ENCODE measurements at regions not wholly inside any gene's neighbourhood (a gene's known extent, or its start where the extent isn't known, plus 50 kb on each side); places are given as distances from the start of the nearest gene placed in this dataset.

DNA sequence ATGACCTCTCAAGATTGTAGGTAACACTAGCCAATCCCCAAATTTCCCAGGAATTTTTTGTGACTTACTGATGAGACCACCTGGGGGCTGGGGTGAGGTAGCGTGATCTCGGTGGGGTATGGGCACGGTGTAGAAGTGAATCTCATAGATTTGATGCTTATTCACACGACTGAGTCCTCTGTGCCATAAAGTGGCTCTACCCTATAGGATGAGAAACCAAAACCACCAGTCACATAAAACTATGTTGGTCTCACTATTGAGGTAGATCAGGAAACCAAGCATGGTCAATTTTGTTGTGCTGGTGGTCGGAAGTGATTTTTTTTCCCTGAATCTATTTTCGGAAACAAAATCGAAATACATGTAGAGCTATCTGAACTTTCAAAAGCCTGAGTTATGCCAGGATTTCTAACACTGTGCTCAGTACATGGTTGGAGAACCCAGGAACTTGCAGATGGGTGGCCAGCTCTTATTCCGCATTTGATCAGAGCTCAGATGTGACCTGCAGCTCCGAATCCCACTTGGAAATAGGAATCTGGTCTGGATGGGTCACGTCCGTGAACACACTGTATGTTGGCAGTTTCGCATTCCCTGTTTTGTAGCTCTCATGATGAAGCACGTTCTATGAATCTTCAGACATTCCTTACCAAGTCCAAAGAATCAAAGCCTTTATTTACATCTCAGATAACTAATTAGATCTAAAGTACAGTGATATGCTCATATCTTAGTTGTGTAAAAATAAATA, 261.5 kb downstream of the KLF6 start:
- no peak overlapping the region for H3K4me3 ChIP-seq (ENCODE audit: control insufficient read depth, low read depth, low read length)

DNA sequence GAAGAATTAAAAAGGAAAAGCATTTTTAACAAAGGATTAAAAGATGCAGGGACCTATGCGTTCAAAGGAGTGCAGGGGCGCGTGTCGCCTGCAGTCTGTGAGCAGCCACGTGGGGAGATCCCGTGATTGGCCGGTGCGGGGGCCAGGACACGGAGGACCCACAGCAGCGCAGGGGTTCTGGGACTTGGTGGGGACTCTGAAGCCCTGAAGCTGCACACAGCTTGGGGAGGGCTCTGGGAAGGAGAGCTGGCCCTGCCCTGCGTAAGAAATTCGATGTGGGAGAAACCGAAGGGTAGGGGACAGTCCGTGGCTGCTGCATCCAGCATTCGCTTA, 268.1 kb downstream of the KLF6 start:
- no peak overlapping the region for H3K4me3 ChIP-seq (ENCODE audit: control insufficient read depth, low read depth, low read length)
- DNase-seq (ENCODE audit: low read depth), result no peak
- TF ChIP-seq, protein P1, sequence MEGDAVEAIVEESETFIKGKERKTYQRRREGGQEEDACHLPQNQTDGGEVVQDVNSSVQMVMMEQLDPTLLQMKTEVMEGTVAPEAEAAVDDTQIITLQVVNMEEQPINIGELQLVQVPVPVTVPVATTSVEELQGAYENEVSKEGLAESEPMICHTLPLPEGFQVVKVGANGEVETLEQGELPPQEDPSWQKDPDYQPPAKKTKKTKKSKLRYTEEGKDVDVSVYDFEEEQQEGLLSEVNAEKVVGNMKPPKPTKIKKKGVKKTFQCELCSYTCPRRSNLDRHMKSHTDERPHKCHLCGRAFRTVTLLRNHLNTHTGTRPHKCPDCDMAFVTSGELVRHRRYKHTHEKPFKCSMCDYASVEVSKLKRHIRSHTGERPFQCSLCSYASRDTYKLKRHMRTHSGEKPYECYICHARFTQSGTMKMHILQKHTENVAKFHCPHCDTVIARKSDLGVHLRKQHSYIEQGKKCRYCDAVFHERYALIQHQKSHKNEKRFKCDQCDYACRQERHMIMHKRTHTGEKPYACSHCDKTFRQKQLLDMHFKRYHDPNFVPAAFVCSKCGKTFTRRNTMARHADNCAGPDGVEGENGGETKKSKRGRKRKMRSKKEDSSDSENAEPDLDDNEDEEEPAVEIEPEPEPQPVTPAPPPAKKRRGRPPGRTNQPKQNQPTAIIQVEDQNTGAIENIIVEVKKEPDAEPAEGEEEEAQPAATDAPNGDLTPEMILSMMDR (IDR thresholded peaks at IDR 0.05; ENCODE audit: control insufficient read depth, insufficient read depth, low read depth, low read length, missing control alignments), result no peak

More for the DNA sequence above, 261.5 kb downstream of the KLF6 start:
- DNase-seq (ENCODE audit: low read depth), result no peak
- TF ChIP-seq, protein P1 (IDR thresholded peaks at IDR 0.05; ENCODE audit: control insufficient read depth, insufficient read depth, low read depth, low read length, missing control alignments), result no peak

DNA sequence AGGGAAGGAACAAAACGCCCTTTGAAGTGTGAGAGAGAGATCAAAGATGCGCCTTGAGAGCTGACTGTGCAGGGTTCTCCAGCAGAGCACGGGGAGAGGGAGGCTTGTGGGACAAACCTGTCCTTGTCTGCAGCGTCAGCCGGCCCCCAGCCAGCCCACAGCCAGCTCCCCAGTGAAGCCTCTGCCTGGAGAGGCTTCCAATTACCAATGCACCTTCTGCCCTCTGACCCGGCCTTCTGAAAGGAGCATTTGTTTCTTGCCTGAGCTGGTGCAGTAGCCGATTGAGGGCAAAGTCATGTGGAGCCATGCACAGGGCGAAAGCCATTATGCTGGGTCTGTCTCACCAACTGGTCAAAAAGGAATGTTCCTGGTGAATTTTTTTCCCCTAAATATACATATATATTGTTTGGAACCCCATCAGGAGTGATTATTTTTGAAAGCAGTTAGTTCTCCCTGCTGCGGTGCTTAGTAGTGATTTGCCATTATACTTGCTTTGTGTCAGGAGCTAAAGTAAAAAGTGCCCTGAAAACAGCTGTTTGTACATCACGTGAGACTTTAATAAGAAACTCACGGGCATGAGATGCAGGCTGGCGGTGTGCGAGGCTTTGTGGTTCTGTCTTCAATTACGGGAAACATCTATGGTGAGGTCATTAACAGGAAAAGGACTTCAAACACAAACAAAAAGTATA, 268.6 kb downstream of the KLF6 start:
- DNase-seq (ENCODE audit: low read depth), result no peak
- TF ChIP-seq, protein P1 (IDR thresholded peaks at IDR 0.05; ENCODE audit: control insufficient read depth, insufficient read depth, low read depth, low read length, missing control alignments), result no peak
- no peak overlapping the region for H3K4me3 ChIP-seq (ENCODE audit: control insufficient read depth, low read depth, low read length)

DNA sequence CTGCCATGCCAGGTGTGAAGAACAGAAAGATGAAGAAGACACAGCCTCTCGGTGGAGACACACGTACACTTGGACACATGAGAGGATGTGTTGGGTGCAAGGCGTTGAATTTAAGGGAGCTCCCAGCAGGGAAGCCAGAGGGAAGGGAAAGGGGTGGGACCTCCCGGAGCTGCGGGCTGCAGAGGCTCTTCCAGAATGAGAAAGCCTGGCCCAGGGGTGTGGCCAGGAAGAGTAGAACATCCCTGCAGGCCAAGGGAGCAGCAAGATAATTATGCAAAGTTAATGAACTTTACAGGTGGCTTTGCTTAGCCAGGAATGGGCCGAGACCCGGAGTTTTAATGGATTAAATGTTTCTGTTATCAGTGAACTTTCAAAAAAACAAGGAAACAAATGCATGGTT, 270.3 kb downstream of the KLF6 start:
- TF ChIP-seq, protein P1 (IDR thresholded peaks at IDR 0.05; ENCODE audit: control insufficient read depth, insufficient read depth, low read depth, low read length, missing control alignments), result no peak
- no peak for DNase-seq (ENCODE audit: low read depth)

DNA sequence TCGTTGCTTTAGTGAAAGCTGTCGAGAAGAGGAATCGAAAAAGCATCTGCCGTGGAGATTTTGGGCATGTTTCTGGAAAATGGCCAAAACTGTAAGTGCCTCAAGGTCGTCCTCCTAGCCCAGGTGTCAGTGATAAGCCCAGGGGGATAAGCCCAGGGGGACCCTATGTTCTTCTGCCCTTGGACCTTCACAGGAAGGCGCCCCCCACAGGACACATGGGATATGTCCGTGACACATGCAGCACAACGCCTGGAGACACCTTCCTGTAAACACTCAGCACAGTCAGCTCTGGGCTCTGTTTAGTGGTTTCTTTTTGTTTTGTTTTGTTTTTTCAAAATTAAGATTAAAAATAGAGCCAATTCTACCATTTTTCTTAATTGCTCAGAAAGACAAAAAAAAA, 272.7 kb downstream of the KLF6 start:
- TF ChIP-seq, protein P1 (IDR thresholded peaks at IDR 0.05; ENCODE audit: control insufficient read depth, insufficient read depth, low read depth, low read length, missing control alignments), result no peak
- no peak for DNase-seq (ENCODE audit: low read depth)
- H3K4me3 ChIP-seq (ENCODE audit: control insufficient read depth, low read depth, low read length), result no peak overlapping the region

More for the DNA sequence above, 270.3 kb downstream of the KLF6 start:
- no peak overlapping the region for H3K4me3 ChIP-seq (ENCODE audit: control insufficient read depth, low read depth, low read length)

DNA sequence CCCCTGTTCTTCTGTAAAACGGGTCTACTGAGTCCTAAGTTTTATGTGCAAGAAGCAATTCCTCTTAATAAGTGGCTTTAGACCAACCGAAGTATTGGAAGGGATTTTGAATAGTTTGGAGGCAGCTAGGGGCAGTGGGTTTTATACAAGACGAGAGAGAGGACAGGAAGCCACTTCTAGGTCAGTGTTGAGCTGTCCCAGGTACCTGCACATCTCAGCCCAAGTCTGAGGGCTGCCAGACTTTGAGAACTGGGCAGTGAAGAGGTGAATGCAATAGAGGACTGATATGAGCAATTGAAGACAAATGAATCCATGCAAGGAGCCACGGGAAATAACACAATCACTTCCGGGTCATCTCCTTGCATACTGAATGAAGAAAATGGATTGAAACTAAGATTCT, 273.5 kb downstream of the KLF6 start:
- H3K4me3 ChIP-seq (ENCODE audit: control insufficient read depth, low read depth, low read length), result no peak overlapping the region
- no peak for DNase-seq (ENCODE audit: low read depth)
- TF ChIP-seq, protein P1 (IDR thresholded peaks at IDR 0.05; ENCODE audit: control insufficient read depth, insufficient read depth, low read depth, low read length, missing control alignments), result no peak
